Naive thymus-derived CD4-positive, alpha-beta T cell (primary cell): ENCODE measurements at regions not wholly inside any gene's neighbourhood (a gene's known extent, or its start where the extent isn't known, plus 50 kb on each side); places are given as distances from the start of the nearest gene placed in this dataset.
A peak's percentile ranks its signal among the peaks of the same experiment; 100 is the strongest.
"Not testable (repeated sequence)": the region's sequence is repeated elsewhere in the genome, so short reads cannot be mapped to it uniquely, and the experiment has no call there.

Source experiments
- ATAC-seq: fragments of 150-1000 bp; cut with Tn5 transposase; 2 replicates; pipeline ENCODE4 v1.10.0; 2021; ENCODE audit warnings: mild to moderate bottlenecking, moderate library complexity
- CTCF ChIA-PET: fragments of 350-600 bp; sonication (Branson Sonifier 250); formaldehyde crosslinking; loops from one replicate; lab custom pipeline; 2021; ENCODE audit warnings: antibody characterized with exemption; lab: Charles Lee
- POLR2A ChIA-PET: fragments of 350-600 bp; sonication (Branson Sonifier 250); formaldehyde crosslinking; loops from one replicate; lab custom pipeline; 2021; ENCODE audit warnings: antibody characterized with exemption, inconsistent platforms; lab: Charles Lee
- DNase-seq, 9 donors: peaks; one replicate each; pipeline versions ENCODE4 v3.0.0 to v3.0.0-alpha.2; 2020 to 2022; ENCODE audit warnings: mixed read lengths in 1 of 9
- H3K27ac ChIP-seq: one replicate; pipeline ENCODE4 v1.7.0; 2013; ENCODE audit warnings: mild to moderate bottlenecking, low read depth, low read length, moderate library complexity
- H3K27me3 ChIP-seq, 2 donors: one replicate each; pipeline ENCODE4 v1.7.0; 2013; ENCODE audit warnings: low read length in 2 of 2, mild to moderate bottlenecking in 2 of 2, moderate library complexity in 2 of 2; ENCODE audit not compliant: control insufficient read depth in 2 of 2, insufficient read depth in 2 of 2
- H3K36me3 ChIP-seq, 3 experiments: 1 replicate in 2 of 3; 2 replicates in 1 of 3; pipeline ENCODE4 v1.7.0; 2013; ENCODE audit warnings: low read length in 3 of 3, mild to moderate bottlenecking in 3 of 3, moderate library complexity in 1 of 3; ENCODE audit not compliant: insufficient read depth in 3 of 3, control insufficient read depth in 2 of 3
- H3K4me1 ChIP-seq, 2 donors: one replicate each; pipeline ENCODE4 v1.7.0; 2013; ENCODE audit warnings: low read length in 2 of 2, mild to moderate bottlenecking in 2 of 2, moderate library complexity in 1 of 2; ENCODE audit not compliant: control insufficient read depth in 2 of 2, insufficient read depth in 2 of 2
- H3K4me3 ChIP-seq: 2 replicates; pipeline ENCODE4 v1.7.0; 2013; ENCODE audit warnings: mild to moderate bottlenecking, low read length
- H3K9me3 ChIP-seq, 3 experiments: 1 replicate in 2 of 3; 2 replicates in 1 of 3; pipeline ENCODE4 v1.7.0; 2013; ENCODE audit warnings: low read length in 3 of 3; ENCODE audit not compliant: control insufficient read depth in 2 of 3
- H3K27ac Mint-ChIP-seq, 9 donors: one replicate each; pipeline ENCODE4 v1.8.0; 2020 to 2022; ENCODE audit warnings: mixed read lengths in 9 of 9, mild to moderate bottlenecking in 8 of 9, moderate library complexity in 5 of 9, inconsistent platforms in 2 of 9
- H3K27me3 Mint-ChIP-seq, 5 donors: one replicate each; pipeline ENCODE4 v1.8.0; 2021 to 2022; ENCODE audit warnings: mixed read lengths in 5 of 5, mild to moderate bottlenecking in 1 of 5
- H3K36me3 Mint-ChIP-seq, 5 donors: one replicate each; pipeline ENCODE4 v1.8.0; 2020 to 2022; ENCODE audit warnings: mixed read lengths in 5 of 5, mild to moderate bottlenecking in 3 of 5, inconsistent platforms in 1 of 5
- H3K4me1 Mint-ChIP-seq, 7 donors: one replicate each; pipeline ENCODE4 v1.8.0; 2020 to 2022; ENCODE audit warnings: mixed read lengths in 7 of 7, mild to moderate bottlenecking in 3 of 7, inconsistent platforms in 1 of 7
- H3K4me3 Mint-ChIP-seq, 10 donors: one replicate each; pipeline ENCODE4 v1.8.0; 2020 to 2022; ENCODE audit warnings: mild to moderate bottlenecking in 10 of 10, mixed read lengths in 10 of 10, moderate library complexity in 6 of 10, inconsistent platforms in 2 of 10
- H3K9me3 Mint-ChIP-seq, 11 donors: one replicate each; pipeline ENCODE4 v1.8.0; 2020 to 2022; ENCODE audit warnings: mixed read lengths in 11 of 11, mild to moderate bottlenecking in 4 of 11, inconsistent platforms in 1 of 11, moderate library complexity in 1 of 11
- intact Hi-C, 2 donors: fragments of 100-400 bp; cut with micrococcal nuclease; formaldehyde crosslinking; loops; one replicate each; pipeline ENCODE4 v1.15.1; 2023

- H3K9me3 Mint-ChIP-seq, DNase-seq, H3K4me1 Mint-ChIP-seq, H3K36me3 ChIP-seq, CTCF ChIA-PET, ATAC-seq, H3K36me3 Mint-ChIP-seq, H3K4me3 Mint-ChIP-seq, H3K27me3 Mint-ChIP-seq, H3K27ac Mint-ChIP-seq, POLR2A ChIA-PET, intact Hi-C loops, H3K4me3 ChIP-seq, H3K27me3 ChIP-seq, H3K4me1 ChIP-seq, H3K27ac ChIP-seq, H3K9me3 ChIP-seq: not testable (repeated sequence)
These were observed 3964.9 kb upstream of the TPTE start for GRCh38 chr21:6556516-6556915.

GRCh38 chr21:6557415-6557814 lies 3964.0 kb upstream of the TPTE start:
- POLR2A ChIA-PET, ATAC-seq: not testable (repeated sequence)

GRCh38 chr21:6561168-6561567 lies 3960.2 kb upstream of the TPTE start:
- H3K27ac Mint-ChIP-seq, CTCF ChIA-PET, intact Hi-C loops, H3K9me3 ChIP-seq, H3K4me3 Mint-ChIP-seq, H3K4me1 ChIP-seq, H3K27me3 ChIP-seq, ATAC-seq, H3K4me3 ChIP-seq, H3K4me1 Mint-ChIP-seq, H3K27ac ChIP-seq, POLR2A ChIA-PET, H3K36me3 Mint-ChIP-seq, H3K9me3 Mint-ChIP-seq, H3K36me3 ChIP-seq, H3K27me3 Mint-ChIP-seq, DNase-seq: not testable (repeated sequence)

More at GRCh38 chr21:6557415-6557814, 3964.0 kb upstream of the TPTE start:
- intact Hi-C loops, H3K4me1 ChIP-seq, H3K4me3 Mint-ChIP-seq, H3K9me3 Mint-ChIP-seq, H3K27me3 ChIP-seq, H3K4me1 Mint-ChIP-seq, H3K36me3 Mint-ChIP-seq, H3K4me3 ChIP-seq, H3K27me3 Mint-ChIP-seq, H3K27ac ChIP-seq, H3K36me3 ChIP-seq, DNase-seq, H3K27ac Mint-ChIP-seq, H3K9me3 ChIP-seq, CTCF ChIA-PET: not testable (repeated sequence)

- ATAC-seq, H3K27me3 Mint-ChIP-seq, H3K27ac Mint-ChIP-seq, H3K36me3 ChIP-seq, H3K27ac ChIP-seq, DNase-seq, H3K9me3 ChIP-seq, POLR2A ChIA-PET, H3K4me3 ChIP-seq, H3K27me3 ChIP-seq, H3K4me1 ChIP-seq, H3K4me3 Mint-ChIP-seq, CTCF ChIA-PET, H3K9me3 Mint-ChIP-seq, intact Hi-C loops, H3K4me1 Mint-ChIP-seq, H3K36me3 Mint-ChIP-seq: not testable (repeated sequence)
These were observed 3959.8 kb upstream of the TPTE start for GRCh38 chr21:6561578-6561977.

GRCh38 chr21:6564543-6565166 lies 3956.7 kb upstream of the TPTE start:
- DNase-seq, result peak in 3 of 9 donors; percentile 0 to 5 (median 1)
- H3K36me3 Mint-ChIP-seq, H3K4me3 ChIP-seq, H3K4me1 Mint-ChIP-seq, H3K27ac ChIP-seq, H3K27ac Mint-ChIP-seq, H3K9me3 Mint-ChIP-seq, H3K27me3 Mint-ChIP-seq, H3K4me3 Mint-ChIP-seq, H3K9me3 ChIP-seq, H3K4me1 ChIP-seq, H3K36me3 ChIP-seq, CTCF ChIA-PET, ATAC-seq, POLR2A ChIA-PET, intact Hi-C loops, H3K27me3 ChIP-seq: not testable (repeated sequence)

- H3K36me3 ChIP-seq, intact Hi-C loops, POLR2A ChIA-PET, H3K27ac ChIP-seq, H3K9me3 Mint-ChIP-seq, CTCF ChIA-PET, H3K27me3 ChIP-seq, H3K27me3 Mint-ChIP-seq, H3K36me3 Mint-ChIP-seq, H3K9me3 ChIP-seq, H3K4me1 ChIP-seq, H3K4me1 Mint-ChIP-seq, H3K4me3 ChIP-seq: not testable (repeated sequence)
- Mint-ChIP-seq H3K4me3 (peak overlapping the region in 6 of 10 donors; percentile 36 to 76 (median 58)), H3K27ac (peak overlapping the region in 6 of 9 donors; percentile 60 to 89 (median 77))
- peak; percentile 22 for ATAC-seq
- peak in 7 of 9 donors; percentile 7 to 43 (median 19) for DNase-seq
These were observed 3955.9 kb upstream of the TPTE start for GRCh38 chr21:6565190-6566094.

GRCh38 chr21:6567542-6567941 lies 3953.8 kb upstream of the TPTE start:
- POLR2A ChIA-PET, H3K27ac ChIP-seq, H3K9me3 Mint-ChIP-seq, H3K27me3 Mint-ChIP-seq, H3K36me3 ChIP-seq, H3K27ac Mint-ChIP-seq, H3K4me1 Mint-ChIP-seq, H3K9me3 ChIP-seq, intact Hi-C loops, H3K4me3 ChIP-seq, ATAC-seq, H3K27me3 ChIP-seq, DNase-seq, CTCF ChIA-PET, H3K4me3 Mint-ChIP-seq, H3K36me3 Mint-ChIP-seq, H3K4me1 ChIP-seq: not testable (repeated sequence)
